Peyer's patch (tissue), 4 donors: ENCODE measurements at regions not wholly inside any gene's neighbourhood (a gene's known extent, or its start where the extent isn't known, plus 50 kb on each side); places are given as distances from the start of the nearest gene placed in this dataset.

Experiments
- DNase-seq, 3 donors: peaks; one replicate each; pipeline ENCODE4 v3.0.0-alpha.2; 2017 to 2019
- H3K27ac ChIP-seq, 4 donors: fragments of 200-600 bp; sonication (generic); one replicate each; pipeline ENCODE4 v1.5.1; 2016 to 2019
- H3K27me3 ChIP-seq, 2 donors: fragments of 200-600 bp; sonication (generic); one replicate each; pipeline ENCODE4 v1.5.1; 2019
- H3K36me3 ChIP-seq, 3 donors: fragments of 200-600 bp; sonication (generic); one replicate each; pipeline ENCODE4 v1.5.1; 2016 to 2019
- H3K4me1 ChIP-seq, 4 donors: fragments of 200-600 bp; sonication (generic); one replicate each; pipeline ENCODE4 v1.5.1; 2016 to 2019
- H3K4me3 ChIP-seq, 4 donors: fragments of 200-600 bp; sonication (generic); 1 replicate in 3 of 4; 2 replicates in 1 of 4; pipeline ENCODE4 v1.5.1; 2016 to 2019; ENCODE audit warnings: mild to moderate bottlenecking in 1 of 4
- H3K9me3 ChIP-seq, 4 donors: fragments of 200-600 bp; sonication (generic); one replicate each; pipeline ENCODE4 v1.5.1; 2016 to 2019; ENCODE audit warnings: mild to moderate bottlenecking in 1 of 4
- CTCF ChIP-seq, 6 experiments: fragments of 450-650 bp in 4 of 6; fragments of 200-600 bp in 2 of 6; sonication (generic) in 1 of 6; IDR thresholded peaks; one replicate each; pipeline ENCODE4 v1.5.1; 2017 to 2019; ENCODE audit warnings: antibody characterized with exemption in 6 of 6, mild to moderate bottlenecking in 3 of 6, moderate library complexity in 1 of 6
- POLR2A ChIP-seq, 2 donors: fragments of 450-650 bp; IDR thresholded peaks; one replicate each; pipeline ENCODE4 v1.5.1; 2017; ENCODE audit warnings: antibody characterized with exemption in 2 of 2, mild to moderate bottlenecking in 2 of 2, moderate library complexity in 2 of 2

- no peak overlapping the region for H3K27ac ChIP-seq
- H3K4me3 ChIP-seq, result no peak overlapping the region
- H3K9me3 ChIP-seq, result no peaks in the 10 kb centered on the region
- DNase-seq, result no peak
- TF ChIP-seq POLR2A (IDR thresholded peaks at IDR 0.05), result no peak
- no peak for TF ChIP-seq CTCF (IDR thresholded peaks at IDR 0.05)
- no peaks in the 10 kb centered on the region for H3K27me3 ChIP-seq
- H3K4me1 ChIP-seq, result no peaks in the 10 kb centered on the region
- H3K36me3 ChIP-seq, result no peaks in the 10 kb centered on the region
These were observed 409.6 kb downstream of the FBXO15 start for GRCh38 chr18:73737990-73738389.

GRCh38 chr18:73735836-73736235 is 411.8 kb downstream of the FBXO15 start:
- H3K4me1 ChIP-seq, result no peaks in the 10 kb centered on the region
- H3K36me3 ChIP-seq, result no peaks in the 10 kb centered on the region
- no peak overlapping the region for H3K27ac ChIP-seq
- no peaks in the 10 kb centered on the region for H3K9me3 ChIP-seq
- TF ChIP-seq POLR2A (IDR thresholded peaks at IDR 0.05) (no peak), CTCF (IDR thresholded peaks at IDR 0.05) (no peak)
- H3K27me3 ChIP-seq, result no peaks in the 10 kb centered on the region
- DNase-seq, result no peak
- no peak overlapping the region for H3K4me3 ChIP-seq

GRCh38 chr18:73733806-73734314 is 413.8 kb downstream of the FBXO15 start:
- Histone ChIP-seq H3K36me3 (no peaks in the 10 kb centered on the region), H3K4me3 (no peak overlapping the region), H3K27ac (no peak overlapping the region), H3K4me1 (no peaks in the 10 kb centered on the region), H3K9me3 (no peaks in the 10 kb centered on the region), H3K27me3 (no peaks in the 10 kb centered on the region)
- TF ChIP-seq POLR2A (IDR thresholded peaks at IDR 0.05) (no peak), CTCF (IDR thresholded peaks at IDR 0.05) (no peak)
- DNase-seq, result no peak

- Histone ChIP-seq H3K4me1 (no peaks in the 10 kb centered on the region), H3K4me3 (no peak overlapping the region), H3K9me3 (no peaks in the 10 kb centered on the region), H3K27ac (no peak overlapping the region), H3K27me3 (no peaks in the 10 kb centered on the region), H3K36me3 (no peaks in the 10 kb centered on the region)
- DNase-seq, result no peak
- TF ChIP-seq CTCF (IDR thresholded peaks at IDR 0.05) (no peak), POLR2A (IDR thresholded peaks at IDR 0.05) (no peak)
These were observed 414.3 kb downstream of the FBXO15 start for GRCh38 chr18:73733376-73733775.

GRCh38 chr18:73728657-73729056 is 419.0 kb downstream of the FBXO15 start:
- Histone ChIP-seq H3K4me3 (no peak overlapping the region), H3K36me3 (no peaks in the 10 kb centered on the region), H3K4me1 (no peaks in the 10 kb centered on the region), H3K27ac (no peak overlapping the region), H3K9me3 (no peaks in the 10 kb centered on the region), H3K27me3 (no peaks in the 10 kb centered on the region)
- TF ChIP-seq CTCF (IDR thresholded peaks at IDR 0.05) (no peak), POLR2A (IDR thresholded peaks at IDR 0.05) (no peak)
- no peak for DNase-seq

GRCh38 chr18:73724958-73725357 is 422.7 kb downstream of the FBXO15 start:
- Histone ChIP-seq H3K9me3 (no peaks in the 10 kb centered on the region), H3K36me3 (no peaks in the 10 kb centered on the region)
- TF ChIP-seq CTCF (IDR thresholded peaks at IDR 0.05), result no peak
- TF ChIP-seq POLR2A (IDR thresholded peaks at IDR 0.05), result no peak

More at GRCh38 chr18:73724958-73725357, 422.7 kb downstream of the FBXO15 start:
- Histone ChIP-seq H3K4me3 (no peak overlapping the region), H3K4me1 (no peaks in the 10 kb centered on the region), H3K27me3 (no peaks in the 10 kb centered on the region), H3K27ac (no peak overlapping the region)
- no peak for DNase-seq
